ENCODE measurements at regions not wholly inside any gene's neighbourhood (a gene's known extent, or its start where the extent isn't known, plus 50 kb on each side); places are given as distances from the start of the nearest gene placed in this dataset.

- TF ChIP-seq CTCF (IDR thresholded peaks at IDR 0.05) (no peak), ZFX (IDR thresholded peaks at IDR 0.05; ENCODE audit: borderline replicate concordance) (no peak)
Measured at GRCh38 chr15:54917312-54917711, 279.4 kb downstream of the RSL24D1 start.
